ENCODE measurements at regions not wholly inside any gene's neighbourhood (a gene's known extent, or its start where the extent isn't known, plus 50 kb on each side); places are given as distances from the start of the nearest gene placed in this dataset.
A peak's percentile ranks its signal among the peaks of the same experiment; 100 is the strongest.

DNA sequence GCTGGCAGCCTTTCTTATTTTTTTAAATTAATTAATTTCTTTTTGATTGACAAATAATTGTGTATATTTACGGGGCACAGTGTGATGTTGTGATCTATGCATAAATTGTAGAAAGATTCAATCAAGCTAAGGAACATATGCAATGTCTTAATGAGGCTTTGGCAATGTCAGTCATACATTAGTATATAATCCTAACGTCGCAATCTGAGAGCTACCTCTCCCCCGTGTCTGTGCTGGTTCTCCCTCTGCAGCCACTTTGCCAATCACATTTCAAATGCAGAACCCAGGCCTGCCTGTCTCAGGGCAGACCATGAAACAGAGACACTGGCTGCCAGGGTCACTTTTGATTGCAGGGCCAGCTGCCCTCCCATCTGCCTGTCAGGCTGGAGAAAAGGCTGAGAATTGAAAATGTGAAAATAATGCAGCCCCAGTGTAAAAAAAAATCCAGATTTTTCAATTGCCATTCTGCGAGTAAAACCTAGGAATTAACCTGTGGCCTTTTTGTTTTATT, 56.3 kb downstream of the SLC24A2 start:
- DNase-seq, result no peak

DNA sequence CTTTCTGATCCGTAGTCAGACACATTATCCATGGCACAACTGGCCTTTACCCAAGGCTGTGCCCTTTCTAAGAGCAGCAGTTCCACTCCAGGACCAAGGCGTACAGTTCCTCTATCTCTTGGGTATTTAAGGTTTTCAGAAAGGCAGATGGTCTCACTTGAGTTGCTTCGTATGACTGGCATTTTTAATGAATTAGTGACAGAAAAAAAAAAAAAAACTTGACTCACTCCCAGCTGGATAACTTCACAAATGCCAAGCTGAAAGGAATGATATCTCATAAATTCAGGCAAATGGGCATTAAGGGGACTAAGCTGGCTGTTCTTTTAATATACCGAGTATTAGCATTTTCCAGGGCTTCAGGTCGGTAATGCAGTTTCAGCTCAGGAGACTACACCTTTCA, 60.7 kb downstream of the SLC24A2 start:
- DNase-seq, result no peak

DNA sequence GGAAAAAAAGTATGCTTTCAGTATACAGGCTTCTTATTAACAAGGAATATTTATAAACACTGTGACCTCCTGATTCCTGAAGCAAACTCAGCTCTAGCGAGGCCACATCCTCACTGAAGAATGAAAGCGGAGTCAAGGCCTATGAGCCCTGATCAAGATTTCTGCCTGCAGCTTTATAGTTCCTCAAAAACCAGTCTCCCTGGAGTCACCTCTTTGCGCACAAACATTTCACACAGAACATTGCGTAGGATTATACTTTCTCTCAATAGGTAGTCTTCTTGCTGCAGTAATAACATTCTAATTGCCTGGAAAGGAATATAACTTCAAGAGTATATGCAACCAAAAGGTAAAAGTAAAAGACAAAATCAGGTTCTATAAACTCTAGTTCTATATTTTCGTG, 62.9 kb downstream of the SLC24A2 start:
- no peak for DNase-seq

DNA sequence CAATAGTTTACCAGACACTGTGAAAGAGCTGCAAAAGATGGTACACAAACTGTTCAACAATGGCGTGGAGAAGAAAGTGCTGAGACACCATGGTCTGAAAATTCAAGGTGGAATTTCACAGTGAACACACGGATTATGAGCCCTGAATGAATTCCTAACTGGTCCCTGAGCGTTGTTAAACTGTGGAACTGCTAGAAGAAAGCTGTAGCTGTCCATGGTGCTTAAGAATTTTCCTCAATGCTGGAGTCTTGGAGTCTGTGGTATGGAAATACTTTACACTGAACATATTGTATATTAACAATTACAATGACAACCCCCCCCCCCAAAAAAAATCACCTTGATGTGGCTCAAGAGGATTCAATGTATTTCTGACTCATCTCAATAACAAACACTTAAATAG, 68.5 kb downstream of the SLC24A2 start:
- peak in 1 of 2 donors; percentile 7 for DNase-seq

DNA sequence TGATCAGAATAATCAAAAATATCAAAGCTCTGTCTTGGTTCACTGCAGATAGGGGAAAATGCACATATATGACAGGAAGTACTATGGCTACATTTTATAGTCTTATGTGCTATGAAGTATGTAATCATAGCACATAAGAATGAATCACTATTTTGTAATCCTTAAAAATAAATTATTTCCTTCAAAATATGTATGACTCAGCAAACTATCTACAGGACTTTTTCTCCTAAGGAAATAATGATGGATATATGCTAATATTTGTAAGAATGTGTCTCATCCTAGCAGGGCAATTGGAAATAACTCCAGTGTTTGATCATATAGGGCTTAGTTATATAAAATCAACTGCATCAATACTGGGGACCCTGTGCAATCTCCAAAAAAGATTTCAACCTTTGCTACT, 85.1 kb downstream of the SLC24A2 start:
- no peak for DNase-seq

DNA sequence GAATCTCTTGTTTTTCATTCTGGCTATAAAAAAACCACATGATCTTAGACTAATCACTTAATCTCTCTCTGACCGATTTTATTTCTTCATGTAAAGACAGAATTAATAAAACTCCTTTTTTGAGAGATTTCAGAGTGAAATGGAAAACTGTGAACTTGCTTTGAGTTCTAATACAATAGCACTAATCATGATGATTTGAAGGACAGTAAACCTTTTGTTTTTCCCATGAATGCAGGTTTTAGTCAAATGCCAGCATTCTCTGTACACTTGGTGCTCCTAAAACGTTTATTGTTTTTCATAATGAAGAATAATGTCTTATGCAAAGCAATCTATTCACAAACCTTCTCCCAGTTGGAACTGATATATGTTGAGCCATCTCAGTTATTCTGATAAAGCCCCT, 86.8 kb downstream of the SLC24A2 start:
- DNase-seq, result no peak

DNA sequence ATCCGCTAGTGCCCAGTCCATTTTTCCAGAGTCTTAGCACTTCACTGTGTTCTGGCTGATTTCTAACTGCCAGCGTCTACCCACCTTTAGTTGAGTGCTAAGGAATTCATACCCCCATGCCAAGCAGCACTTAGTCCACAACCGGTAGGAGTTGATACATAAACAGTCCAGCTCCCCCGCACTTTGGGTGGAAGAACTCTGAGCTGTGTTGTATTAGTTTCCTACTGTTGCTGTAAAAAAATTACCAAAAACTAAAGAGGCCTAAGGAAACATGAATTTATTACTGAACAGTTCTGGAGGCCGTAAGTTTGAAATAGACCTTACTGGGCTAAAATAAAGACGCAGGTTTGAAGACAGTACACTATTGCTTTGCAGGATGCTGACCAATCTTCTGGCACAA, 87.6 kb downstream of the SLC24A2 start:
- DNase-seq, result no peak

DNA sequence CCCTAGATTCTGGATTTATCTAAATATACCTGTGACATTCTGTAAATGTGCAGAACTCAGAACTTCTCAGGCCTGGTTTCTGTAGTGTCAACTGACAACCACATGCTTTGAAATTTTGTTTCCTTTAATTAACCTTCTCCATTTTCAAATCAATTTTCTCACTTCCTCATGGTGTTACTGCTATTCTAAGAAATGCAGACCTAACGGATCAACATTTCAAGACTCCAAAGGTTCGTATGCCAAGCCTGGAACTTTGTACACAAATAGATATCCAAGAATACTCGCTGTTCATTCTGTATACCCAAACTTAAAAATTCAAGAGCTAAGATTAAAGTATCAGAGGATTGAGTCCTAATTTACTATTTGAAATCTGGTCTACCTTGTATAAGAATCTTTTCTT, 88.1 kb downstream of the SLC24A2 start:
- DNase-seq, result no peak

DNA sequence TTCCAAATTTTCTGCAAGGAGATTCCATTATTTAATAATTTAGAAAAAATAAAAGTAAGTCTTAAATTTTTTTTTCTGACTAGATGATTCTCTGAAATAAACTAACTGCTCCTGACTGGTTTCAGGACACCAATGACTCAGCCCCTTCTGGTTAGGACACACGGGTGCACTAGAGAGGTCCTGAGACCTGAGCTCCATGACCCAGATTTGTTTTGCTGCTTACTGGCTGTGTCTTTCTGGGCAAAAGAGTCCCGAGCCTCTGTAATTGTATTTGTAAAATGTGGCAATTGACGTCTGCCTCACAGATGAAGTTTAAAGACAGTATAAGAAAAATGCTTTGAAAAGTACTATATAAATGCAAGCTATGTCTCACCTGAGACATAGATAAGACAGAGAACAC, 89.1 kb downstream of the SLC24A2 start:
- no peak for DNase-seq

DNA sequence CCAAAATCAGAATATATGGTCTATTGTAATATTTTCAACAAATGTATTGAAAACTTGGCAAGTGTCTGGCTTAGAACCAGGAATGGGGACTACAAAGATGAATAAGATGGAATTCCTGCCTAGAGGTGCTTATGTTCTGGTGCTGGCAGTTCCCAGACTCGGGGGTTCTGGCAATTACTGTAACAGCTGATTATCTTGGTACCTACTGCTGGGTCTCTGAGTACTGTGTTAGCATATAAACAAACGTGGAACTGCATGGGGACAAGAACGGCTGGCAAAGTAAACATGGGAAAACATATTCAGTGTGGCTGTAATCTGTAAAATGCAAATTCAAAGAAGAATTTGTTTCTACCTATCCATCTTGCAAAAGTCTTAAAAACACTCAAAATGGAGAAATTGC, 89.9 kb downstream of the SLC24A2 start:
- no peak for DNase-seq

DNA sequence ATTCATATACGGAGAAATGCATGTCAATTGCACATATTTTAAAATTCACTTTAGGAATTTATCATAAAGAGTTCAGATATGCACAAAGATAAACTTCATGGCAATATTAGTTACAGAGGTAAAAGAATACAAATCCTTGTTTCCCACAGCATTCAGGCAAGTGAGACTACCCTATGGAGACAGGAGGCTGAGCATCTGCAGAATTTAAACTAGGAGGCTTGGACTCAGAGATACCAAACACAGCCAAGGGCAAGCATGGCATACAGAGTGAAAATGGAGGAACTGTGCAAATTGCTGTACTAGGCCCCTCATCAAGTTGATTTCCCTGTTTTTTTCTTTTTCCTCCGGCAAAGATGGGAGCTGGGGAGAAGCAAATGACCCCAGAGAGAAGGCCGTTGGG, 94.2 kb downstream of the SLC24A2 start:
- DNase-seq, result no peak

DNA sequence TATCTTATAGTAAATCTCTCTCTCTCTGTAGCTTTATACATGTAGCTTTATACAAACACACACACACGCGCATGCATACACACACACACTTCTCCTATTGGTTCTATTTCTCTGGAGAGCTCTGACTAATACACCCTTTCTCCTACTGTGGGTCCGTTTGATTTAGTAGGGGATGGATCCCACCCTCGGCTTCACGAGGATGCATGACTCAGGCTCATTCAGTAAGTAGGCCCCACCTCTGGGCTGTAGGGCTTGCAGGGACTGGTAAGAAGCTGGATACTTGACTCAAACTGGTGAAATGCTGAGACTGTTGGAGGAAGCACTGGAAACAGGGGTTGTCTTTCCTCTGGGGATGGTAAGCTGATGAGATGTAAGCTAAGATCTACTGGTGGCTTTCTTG, 98.7 kb downstream of the SLC24A2 start:
- DNase-seq, result no peak

DNA sequence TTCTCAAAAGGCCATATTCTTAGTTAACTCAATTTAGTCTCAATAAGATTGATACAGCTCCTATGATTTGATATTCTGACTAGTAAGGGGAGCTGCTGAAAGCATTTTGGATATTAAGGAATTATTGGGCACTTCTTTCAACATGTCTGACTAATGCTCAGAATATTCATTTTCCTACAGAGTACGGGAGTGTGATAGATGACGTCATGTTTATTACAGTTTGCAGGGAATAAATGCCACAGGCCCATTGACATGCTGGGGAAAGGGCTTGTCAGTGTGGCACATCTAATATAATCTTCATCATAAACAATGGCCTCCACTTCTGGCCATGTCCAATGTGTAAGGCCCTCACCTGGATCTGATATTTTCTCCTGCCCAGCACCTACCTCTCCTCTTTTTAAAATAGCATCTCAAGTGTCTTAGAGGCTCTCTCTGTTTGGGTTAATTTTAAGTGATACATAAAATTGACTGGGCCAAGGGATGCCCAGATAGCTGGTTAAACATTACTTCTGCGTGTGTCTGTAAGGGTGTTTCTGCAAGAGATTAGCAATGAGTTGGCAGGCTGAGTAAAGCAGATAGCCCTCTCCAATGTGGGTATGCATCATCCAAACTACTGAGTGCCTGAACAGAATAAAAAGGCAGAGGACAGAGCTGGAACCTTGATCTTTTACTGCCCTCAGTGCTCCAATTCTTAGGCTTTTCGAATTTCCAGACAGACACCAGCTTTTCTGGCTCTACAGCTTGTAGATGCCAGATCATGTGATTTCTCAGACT, 99.3 kb downstream of the SLC24A2 start:
- no peak for DNase-seq

DNA sequence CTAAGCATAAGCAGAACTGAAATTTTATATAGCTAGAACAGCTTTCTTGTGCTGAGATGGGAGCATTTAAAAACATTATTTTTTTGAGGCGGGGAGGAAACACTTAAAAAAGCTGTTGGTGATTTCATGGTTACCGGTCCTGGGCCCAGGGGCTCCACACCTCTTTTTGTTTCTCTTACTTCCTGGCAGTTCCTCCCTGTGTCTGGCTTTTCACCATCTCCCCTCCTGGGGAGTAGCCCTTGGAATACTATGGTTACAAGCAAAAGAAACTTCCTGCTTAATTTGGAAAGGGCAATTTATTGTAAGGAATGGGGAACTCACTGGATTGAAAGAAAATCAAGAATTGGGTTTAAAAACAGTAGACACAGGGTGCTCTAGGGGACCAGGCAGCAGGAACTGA, 105.1 kb downstream of the SLC24A2 start:
- no peak for DNase-seq

DNA sequence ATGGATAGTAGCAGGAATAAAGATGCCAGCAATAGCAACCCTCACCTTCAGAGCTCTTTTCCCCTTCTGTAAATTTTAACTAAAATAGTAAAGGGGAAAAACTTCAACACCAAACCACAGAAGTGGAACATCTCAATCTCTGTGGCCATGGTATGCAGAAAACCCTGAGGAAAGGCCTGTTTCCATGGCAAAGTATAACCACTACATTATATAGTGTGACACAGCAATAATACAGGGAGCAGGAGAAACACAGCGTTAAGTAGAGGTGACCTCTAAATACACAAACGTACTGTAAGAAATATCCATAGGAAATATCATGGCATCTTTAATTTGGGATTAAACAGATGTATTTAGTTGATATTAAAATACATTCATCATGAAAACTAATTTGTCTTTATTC, 106.4 kb downstream of the SLC24A2 start:
- no peak for DNase-seq

DNA sequence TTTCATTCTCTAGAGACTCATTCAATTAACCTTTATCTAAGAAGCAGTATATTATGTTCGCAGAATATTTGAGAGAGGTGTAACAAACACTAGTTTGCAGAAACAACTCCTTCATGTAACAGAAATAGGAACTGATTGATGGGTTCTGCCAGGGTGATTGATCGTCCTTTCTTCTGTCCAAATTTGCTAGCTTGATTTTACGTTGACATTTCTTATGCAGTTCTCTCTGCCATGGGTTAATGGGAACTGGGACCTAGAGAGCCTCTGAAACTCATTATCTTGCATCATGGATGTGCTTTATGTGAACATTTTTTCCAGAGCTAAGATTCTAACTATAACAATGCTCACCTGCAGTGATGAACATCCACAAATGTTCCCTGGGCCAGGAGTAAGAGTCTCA, 107.0 kb downstream of the SLC24A2 start:
- no peak for DNase-seq

DNA sequence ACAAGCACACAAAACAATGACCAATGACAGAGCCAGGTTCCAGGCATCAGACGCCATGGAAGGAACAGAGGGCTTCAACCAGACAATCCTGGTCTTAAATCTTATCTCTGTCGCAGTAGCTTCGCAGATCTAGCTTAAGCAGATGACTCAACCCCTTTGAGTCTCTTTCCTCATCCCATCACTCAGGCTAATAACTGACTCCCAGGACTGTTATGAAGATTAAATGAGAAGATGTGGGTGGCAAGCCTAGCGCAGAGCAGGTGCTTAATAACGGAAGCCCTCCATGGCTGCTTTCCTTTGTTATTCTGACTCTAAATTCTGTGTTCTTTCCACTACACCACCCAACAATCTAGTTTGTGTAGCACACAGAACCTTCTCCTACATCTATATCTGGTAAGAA, 110.9 kb downstream of the SLC24A2 start:
- no peak for DNase-seq

DNA sequence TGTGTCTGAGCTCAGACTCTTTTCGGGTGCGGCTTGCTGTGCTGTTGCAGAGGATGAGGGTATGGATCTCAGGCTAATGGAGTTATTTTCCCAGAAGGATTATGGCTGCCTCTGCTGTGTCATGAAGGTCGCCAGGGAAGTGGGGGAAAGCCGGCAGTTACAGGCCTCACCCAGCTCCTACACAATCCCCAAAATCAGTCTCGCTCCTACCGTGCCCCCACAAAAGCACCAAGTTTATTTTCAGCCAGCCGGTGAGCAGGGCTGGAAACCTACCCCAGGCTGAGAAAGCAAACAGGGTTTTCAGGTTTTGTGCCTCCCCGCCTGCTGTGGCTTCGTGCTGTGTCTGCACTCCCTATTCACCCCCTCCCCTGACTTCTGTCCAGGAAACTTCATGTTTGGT, 113.3 kb downstream of the SLC24A2 start:
- DNase-seq, result no peak

DNA sequence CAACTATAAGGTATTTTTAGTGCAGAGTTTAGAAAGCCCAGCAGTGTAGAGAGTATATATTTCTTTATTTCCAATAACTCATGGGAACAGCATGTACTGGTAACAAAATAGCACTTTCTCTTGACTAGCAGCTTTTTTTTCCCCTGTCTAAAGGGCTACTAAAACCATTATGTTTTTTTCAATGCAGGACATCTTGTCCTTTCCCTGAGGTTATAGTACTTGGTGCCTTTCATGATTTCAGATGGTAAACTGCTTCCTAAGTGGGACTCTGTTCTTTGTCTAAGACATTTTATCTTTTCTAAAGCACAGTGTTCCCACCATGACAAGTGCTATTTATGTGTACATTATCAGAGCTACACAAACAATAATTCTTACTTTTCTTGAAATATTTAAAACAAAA, 122.3 kb downstream of the SLC24A2 start:
- DNase-seq, result no peak

DNA sequence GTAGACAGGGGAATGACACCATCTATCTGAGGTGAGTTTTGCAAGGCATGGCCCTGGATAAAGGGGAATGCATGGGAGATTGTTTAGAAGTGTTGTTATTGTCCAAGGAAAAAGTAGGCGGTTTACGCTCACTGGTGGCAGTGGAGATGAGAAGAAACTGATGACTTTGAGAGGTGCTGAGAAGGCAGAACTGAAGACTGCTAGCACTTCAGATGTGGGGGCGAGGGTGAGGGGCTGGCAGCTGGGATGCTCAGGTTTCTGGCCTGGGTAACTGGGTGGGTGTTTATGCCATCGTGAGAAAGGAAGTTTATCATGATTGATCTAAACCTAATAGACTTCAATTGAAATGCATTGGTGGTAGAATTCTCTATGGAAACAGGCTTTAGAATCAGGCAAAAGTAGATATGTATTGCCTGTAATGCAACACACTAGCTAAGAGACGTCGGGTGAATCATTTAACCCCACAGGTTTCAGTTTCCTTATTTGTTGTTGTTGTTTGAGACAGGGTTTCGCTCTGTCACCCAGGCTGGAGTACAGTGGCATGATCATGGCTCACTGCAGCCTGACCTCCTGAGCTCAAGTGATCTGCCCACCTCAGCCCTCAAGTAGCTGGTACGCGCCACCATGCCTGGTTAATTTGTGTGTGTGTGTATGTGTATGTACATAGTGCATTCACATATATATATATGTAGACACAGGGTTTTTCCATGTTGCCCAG, 123.5 kb downstream of the SLC24A2 start:
- DNase-seq, result no peak

DNA sequence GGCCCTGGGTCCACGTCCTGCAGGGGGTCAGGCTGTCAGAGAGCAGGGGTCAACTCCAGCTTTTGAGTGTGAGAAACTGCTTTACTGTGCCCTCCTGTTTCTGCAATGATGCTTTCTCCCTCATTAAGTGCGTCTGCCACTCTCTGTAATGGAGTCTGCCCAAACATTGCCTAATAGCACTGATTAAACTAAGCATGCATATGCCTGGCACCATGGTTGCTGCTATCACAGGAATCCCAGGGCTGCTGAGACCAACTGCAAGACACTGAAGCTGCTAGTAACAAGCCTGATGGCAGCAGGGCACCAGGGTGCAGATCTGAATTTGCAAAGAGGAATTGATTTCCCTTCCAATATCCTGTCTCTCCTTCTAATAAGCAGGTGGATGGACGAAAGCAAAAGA, 125.3 kb downstream of the SLC24A2 start:
- DNase-seq, result no peak

DNA sequence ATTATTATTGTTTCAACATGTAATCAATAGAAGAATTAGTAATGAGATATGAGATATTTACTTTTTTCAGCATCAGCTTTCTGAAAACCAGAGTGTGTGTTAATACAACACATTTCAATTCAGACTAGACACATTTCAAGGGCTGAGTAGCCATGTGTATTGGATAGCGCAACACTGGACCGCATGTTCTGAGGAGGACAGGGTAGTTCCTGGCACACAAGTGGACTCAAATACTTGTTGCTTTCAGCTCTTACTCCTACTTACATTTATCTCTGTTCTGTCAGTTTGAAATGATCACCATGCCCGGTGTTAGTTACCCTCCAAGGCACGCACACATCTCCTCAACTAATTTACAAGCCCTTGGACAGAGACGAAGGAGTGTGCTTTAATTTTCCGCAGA, 126.6 kb downstream of the SLC24A2 start:
- no peak for DNase-seq

DNA sequence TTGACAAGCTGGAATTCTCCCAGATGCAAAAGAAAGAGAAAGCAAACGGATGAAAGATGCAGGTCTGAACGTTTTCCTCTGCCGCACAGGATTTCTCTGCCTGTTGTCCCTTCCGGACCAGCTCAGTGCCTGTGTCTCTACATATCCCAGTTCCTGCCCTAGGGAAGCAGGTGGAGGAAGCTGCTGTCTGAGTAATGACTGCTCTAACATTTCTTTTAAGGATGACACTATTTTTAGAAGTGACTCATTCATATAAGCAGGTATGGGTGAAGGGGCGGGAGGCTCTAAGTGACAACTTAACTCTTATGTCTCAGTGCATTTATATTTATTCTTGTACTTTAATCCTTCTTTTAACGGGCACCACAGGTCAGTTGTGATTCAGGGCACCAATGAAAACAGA, 128.8 kb downstream of the SLC24A2 start:
- no peak for DNase-seq

DNA sequence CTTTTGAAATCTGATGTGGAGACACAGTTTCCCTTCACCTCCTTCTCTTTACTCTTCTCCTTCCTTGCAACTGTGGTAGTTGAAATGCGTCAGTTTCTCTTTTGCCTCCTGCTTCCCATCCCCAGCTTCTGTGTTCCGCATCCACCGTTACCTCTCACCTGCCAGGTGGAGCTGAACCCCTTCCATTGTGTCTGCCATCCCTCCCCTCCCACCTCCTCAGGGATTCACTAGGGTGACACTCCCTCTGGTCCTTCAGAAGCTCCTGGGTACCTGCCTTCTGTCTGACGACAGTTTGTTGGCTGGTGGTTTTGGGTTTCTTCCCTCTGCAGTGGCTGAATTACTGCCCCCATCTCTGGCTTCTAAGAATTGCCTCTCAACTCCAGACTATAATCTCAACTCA, 132.1 kb downstream of the SLC24A2 start:
- DNase-seq, result no peak

DNA sequence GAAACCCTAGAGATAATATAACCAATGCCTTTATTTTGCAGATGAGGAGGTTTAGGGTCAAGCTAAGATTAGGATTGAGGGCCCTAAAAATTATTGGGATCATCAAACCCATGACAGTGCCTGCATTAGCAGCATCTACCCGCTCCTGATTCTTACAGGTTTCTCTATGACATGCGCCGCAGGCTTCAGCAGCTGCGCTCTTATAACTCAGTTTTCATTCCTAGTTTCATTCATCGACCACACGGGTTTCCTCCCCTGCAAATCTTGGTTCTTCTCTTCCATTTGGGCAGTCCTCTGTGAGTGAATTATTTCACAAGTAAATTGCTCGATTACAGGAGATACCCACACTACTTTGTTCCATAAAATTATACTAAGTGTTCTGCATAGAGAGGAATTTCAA, 137.2 kb downstream of the SLC24A2 start:
- DNase-seq, result no peak
